Activated T-cell treated with anti-CD3 and anti-CD28 coated beads, Interleukin-2, amount 50 U/mL, for 72 hours (primary cell): ENCODE measurements at regions not wholly inside any gene's neighbourhood (a gene's known extent, or its start where the extent isn't known, plus 50 kb on each side); places are given as distances from the start of the nearest gene placed in this dataset.
"Not testable (repeated sequence)": the region's sequence is repeated elsewhere in the genome, so short reads cannot be mapped to it uniquely, and the experiment has no call there.

Experiments used
- ATAC-seq, 2 donors: fragments of 150-1000 bp; cut with Tn5 transposase; replicated peaks in 1 of 2; 2 replicates each; pipeline ENCODE4 v1.10.0; 2021; ENCODE audit warnings: moderate library complexity in 2 of 2, mild to moderate bottlenecking in 1 of 2
- DNase-seq, 2 donors: peaks; one replicate each; pipeline ENCODE4 v3.0.0; 2021 to 2022; ENCODE audit warnings: mixed read lengths in 1 of 2
- H3K27ac Mint-ChIP-seq: one replicate; pipeline ENCODE4 v1.8.0; 2022; ENCODE audit warnings: mild to moderate bottlenecking, moderate library complexity, mixed read lengths
- H3K27me3 Mint-ChIP-seq: one replicate; pipeline ENCODE4 v1.8.0; 2022; ENCODE audit warnings: low read depth, mixed read lengths
- H3K36me3 Mint-ChIP-seq, 2 donors: one replicate each; pipeline ENCODE4 v1.8.0; 2022; ENCODE audit warnings: mixed read lengths in 2 of 2, mild to moderate bottlenecking in 1 of 2; ENCODE audit not compliant: insufficient read depth in 2 of 2
- H3K4me1 Mint-ChIP-seq: one replicate; pipeline ENCODE4 v1.8.0; 2022; ENCODE audit warnings: low read depth, mixed read lengths
- H3K4me3 Mint-ChIP-seq, 2 donors: one replicate each; pipeline ENCODE4 v1.8.0; 2022; ENCODE audit warnings: mild to moderate bottlenecking in 2 of 2, mixed read lengths in 2 of 2, moderate library complexity in 2 of 2
- H3K9me3 Mint-ChIP-seq, 2 donors: one replicate each; pipeline ENCODE4 v1.8.0; 2022; ENCODE audit warnings: mixed read lengths in 2 of 2

GRCh38 chr4:114034189-114034588 is 54.7 kb upstream of the ARSJ start:
- H3K4me1 Mint-ChIP-seq: no peaks in the 10 kb centered on the region
- peaks cover 0 to 2% of the 10 kb centered on the region in 2 donors for H3K9me3 Mint-ChIP-seq
- H3K4me3 Mint-ChIP-seq: no peak overlapping the region
- no peak overlapping the region for H3K27ac Mint-ChIP-seq
- peaks cover 5% of the 10 kb centered on the region for H3K27me3 Mint-ChIP-seq
- no peaks in the 10 kb centered on the region for H3K36me3 Mint-ChIP-seq
- DNase-seq: no peak
- no peak for ATAC-seq

GRCh38 chr4:114036426-114036825 is 57.0 kb upstream of the ARSJ start:
- Mint-ChIP-seq H3K36me3 (no peaks in the 10 kb centered on the region), H3K9me3 (peaks cover 0 to 2% of the 10 kb centered on the region in 2 donors)

GRCh38 chr4:114036864-114037263 is 57.4 kb upstream of the ARSJ start:
- no peaks in the 10 kb centered on the region for H3K4me1 Mint-ChIP-seq
- no peak overlapping the region for H3K27ac Mint-ChIP-seq
- peaks cover 5% of the 10 kb centered on the region for H3K27me3 Mint-ChIP-seq
- DNase-seq (no peak), ATAC-seq (no peak)
- H3K36me3 Mint-ChIP-seq: no peaks in the 10 kb centered on the region
- peaks cover 0 to 2% of the 10 kb centered on the region in 2 donors for H3K9me3 Mint-ChIP-seq
- H3K4me3 Mint-ChIP-seq: no peak overlapping the region

More at GRCh38 chr4:114036426-114036825, 57.0 kb upstream of the ARSJ start:
- Mint-ChIP-seq H3K27me3 (peaks cover 5% of the 10 kb centered on the region), H3K4me3 (no peak overlapping the region), H3K27ac (no peak overlapping the region), H3K4me1 (no peaks in the 10 kb centered on the region)
- no peak for DNase-seq
- no peak for ATAC-seq

- ATAC-seq: no peak
- H3K36me3 Mint-ChIP-seq: no peaks in the 10 kb centered on the region
Measured at GRCh38 chr4:114037988-114038387, 58.5 kb upstream of the ARSJ start.

GRCh38 chr4:114038762-114039387 is 59.4 kb upstream of the ARSJ start:
- peaks cover 2 to 3% of the 10 kb centered on the region in 2 donors for H3K9me3 Mint-ChIP-seq
- no peak overlapping the region for H3K4me3 Mint-ChIP-seq
- no peak overlapping the region for H3K27ac Mint-ChIP-seq
- no peak for ATAC-seq
- DNase-seq: no peak
- H3K36me3 Mint-ChIP-seq: no peaks in the 10 kb centered on the region
- H3K27me3 Mint-ChIP-seq: peaks cover 5% of the 10 kb centered on the region
- no peaks in the 10 kb centered on the region for H3K4me1 Mint-ChIP-seq

More at GRCh38 chr4:114037988-114038387, 58.5 kb upstream of the ARSJ start:
- no peaks in the 10 kb centered on the region for H3K4me1 Mint-ChIP-seq
- DNase-seq: no peak
- H3K27ac Mint-ChIP-seq: no peak overlapping the region
- peaks cover 2 to 3% of the 10 kb centered on the region in 2 donors for H3K9me3 Mint-ChIP-seq
- H3K4me3 Mint-ChIP-seq: no peak overlapping the region
- peaks cover 5% of the 10 kb centered on the region for H3K27me3 Mint-ChIP-seq

- Mint-ChIP-seq H3K27ac (no peak overlapping the region), H3K36me3 (no peaks in the 10 kb centered on the region), H3K4me3 (no peak overlapping the region), H3K9me3 (peaks cover 2 to 3% of the 10 kb centered on the region in 2 donors), H3K27me3 (peaks cover 5% of the 10 kb centered on the region), H3K4me1 (no peaks in the 10 kb centered on the region)
- DNase-seq (no peak), ATAC-seq (no peak)
Measured at GRCh38 chr4:114040319-114041116, 61.1 kb upstream of the ARSJ start.

GRCh38 chr4:114041117-114041475 is 61.6 kb upstream of the ARSJ start:
- Mint-ChIP-seq H3K27me3 (peaks cover 4% of the 10 kb centered on the region), H3K9me3 (peaks cover 2 to 3% of the 10 kb centered on the region in 2 donors), H3K4me1 (no peaks in the 10 kb centered on the region), H3K36me3 (no peaks in the 10 kb centered on the region), H3K4me3 (no peak overlapping the region), H3K27ac (no peak overlapping the region)
- ATAC-seq (no peak), DNase-seq (no peak)

GRCh38 chr4:114043116-114043515 is 63.7 kb upstream of the ARSJ start:
- no peaks in the 10 kb centered on the region for H3K4me1 Mint-ChIP-seq
- no peak overlapping the region for H3K27ac Mint-ChIP-seq
- H3K36me3 Mint-ChIP-seq: no peaks in the 10 kb centered on the region
- no peaks in the 10 kb centered on the region for H3K27me3 Mint-ChIP-seq
- no peak for DNase-seq
- peaks cover 0 to 3% of the 10 kb centered on the region in 2 donors for H3K9me3 Mint-ChIP-seq
- H3K4me3 Mint-ChIP-seq: no peak overlapping the region
- ATAC-seq: no peak

- ATAC-seq, H3K4me3 Mint-ChIP-seq, DNase-seq, H3K36me3 Mint-ChIP-seq, H3K9me3 Mint-ChIP-seq, H3K27ac Mint-ChIP-seq, H3K27me3 Mint-ChIP-seq, H3K4me1 Mint-ChIP-seq: not testable (repeated sequence)
Measured at GRCh38 chr4:114044351-114044750, 64.9 kb upstream of the ARSJ start.

- DNase-seq (no peak), ATAC-seq (no peak)
- no peaks in the 10 kb centered on the region for H3K27me3 Mint-ChIP-seq
- H3K9me3 Mint-ChIP-seq: peaks cover 0 to 3% of the 10 kb centered on the region in 2 donors
- H3K4me1 Mint-ChIP-seq: no peaks in the 10 kb centered on the region
- no peaks in the 10 kb centered on the region for H3K36me3 Mint-ChIP-seq
- H3K27ac Mint-ChIP-seq: no peak overlapping the region
- no peak overlapping the region for H3K4me3 Mint-ChIP-seq
Measured at GRCh38 chr4:114046331-114046730, 66.9 kb upstream of the ARSJ start.

- H3K36me3 Mint-ChIP-seq, H3K4me1 Mint-ChIP-seq, H3K27ac Mint-ChIP-seq, H3K9me3 Mint-ChIP-seq, H3K27me3 Mint-ChIP-seq, H3K4me3 Mint-ChIP-seq, ATAC-seq, DNase-seq: not testable (repeated sequence)
Measured at GRCh38 chr4:114048154-114048553, 68.7 kb upstream of the ARSJ start.

- Mint-ChIP-seq H3K4me1 (no peaks in the 10 kb centered on the region), H3K36me3 (peaks cover 0 to 2% of the 10 kb centered on the region in 2 donors), H3K27ac (no peak overlapping the region), H3K27me3 (no peaks in the 10 kb centered on the region), H3K9me3 (peaks cover 0 to 5% of the 10 kb centered on the region in 2 donors), H3K4me3 (no peak overlapping the region)
- ATAC-seq: no peak
- DNase-seq: no peak
Measured at GRCh38 chr4:114052227-114052626, 72.8 kb upstream of the ARSJ start.

GRCh38 chr4:114056599-114056998 is 77.2 kb upstream of the ARSJ start:
- Mint-ChIP-seq H3K4me1 (no peaks in the 10 kb centered on the region), H3K27me3 (no peaks in the 10 kb centered on the region), H3K36me3 (peaks cover 0 to 2% of the 10 kb centered on the region in 2 donors), H3K9me3 (peaks cover 0 to 5% of the 10 kb centered on the region in 2 donors), H3K27ac (no peak overlapping the region), H3K4me3 (no peak overlapping the region)
- ATAC-seq: no peak
- DNase-seq: no peak
